SH-SY5Y (cell line): ENCODE measurements at regions not wholly inside any gene's neighbourhood (a gene's known extent, or its start where the extent isn't known, plus 50 kb on each side); places are given as distances from the start of the nearest gene placed in this dataset.

ENCODE experiments used
- GATA2 ChIP-seq: IDR thresholded peaks from 2 replicates; pipeline ENCODE4 v1.6.1; 2011; ENCODE audit warnings: mild to moderate bottlenecking, low read depth, low read length
- GATA3 ChIP-seq: IDR thresholded peaks from 2 replicates; pipeline ENCODE4 v1.6.1; 2011; ENCODE audit warnings: low read depth, mild to moderate bottlenecking, low read length, moderate library complexity

GRCh38 chr20:60338556-60338955 is 380.3 kb downstream of the CDH26 start:
- TF ChIP-seq GATA3 (no peak), GATA2 (no peak)
